ENCODE measurements at regions not wholly inside any gene's neighbourhood (a gene's known extent, or its start where the extent isn't known, plus 50 kb on each side); places are given as distances from the start of the nearest gene placed in this dataset.
"Not testable (repeated sequence)": the region's sequence is repeated elsewhere in the genome, so short reads cannot be mapped to it uniquely, and the experiment has no call there.

- no peak for DNase-seq
- CTCF ChIA-PET: no interaction called here
- H3K36me3 ChIP-seq (ENCODE audit: control insufficient read depth in 4 of 4, insufficient read depth in 4 of 4, low read length in 3 of 4): no peaks in the 10 kb centered on the region
Measured at GRCh38 chr14:55914771-55915170, 203.4 kb upstream of the PELI2 start.

DNA sequence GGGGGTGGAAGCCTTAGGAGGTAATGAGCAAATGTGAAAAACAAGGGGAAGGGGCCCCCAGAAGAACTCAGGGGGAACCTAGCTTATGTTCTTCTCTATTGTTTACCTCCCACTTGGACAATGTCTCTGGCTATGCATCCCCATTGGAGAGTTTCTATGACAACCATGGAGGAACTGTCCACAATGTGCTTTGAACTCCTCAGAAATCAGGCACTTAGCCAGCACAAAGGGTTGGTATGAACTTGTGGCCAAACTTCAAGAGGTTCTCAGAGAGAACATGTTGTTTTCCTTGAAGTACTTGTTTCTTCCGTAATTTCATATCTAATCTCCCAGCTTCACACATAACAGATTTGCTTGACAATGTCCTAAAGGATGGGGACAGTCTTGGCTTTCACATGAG is 202.8 kb upstream of the PELI2 start:
- ChIA-PET POLR2A (no interaction called here), CTCF (no interaction called here)
- WGBS (ENCODE audit: insufficient coverage): 67% methylated on average over 1 of the region's 1 CpG
- Histone ChIP-seq H3K36me3 (ENCODE audit: control insufficient read depth in 4 of 4, insufficient read depth in 4 of 4, low read length in 3 of 4) (no peaks in the 10 kb centered on the region), H3K27me3 (replicated peaks in 2 of 5; ENCODE audit: control insufficient read depth in 4 of 5, insufficient read depth in 5 of 5, low read length in 4 of 5) (peaks cover 0 to 2% (median 0%) of the 10 kb centered on the region in 5 experiments), H3K27ac (ENCODE audit: insufficient read depth in 1 of 2, low read depth in 1 of 2, low read length in 2 of 2, poor library complexity in 1 of 2, severe bottlenecking in 2 of 2) (no peak overlapping the region), H3K4me3 (ENCODE audit: control insufficient read depth in 1 of 7, extremely low read depth in 1 of 7, insufficient read depth in 4 of 7, low read depth in 2 of 7, low read length in 6 of 7) (no peak overlapping the region), H3K9me3 (ENCODE audit: control extremely low read depth in 1 of 5, control insufficient read depth in 4 of 5, insufficient read depth in 2 of 5, low read depth in 1 of 5, low read length in 4 of 5) (peaks cover 0 to 2% (median 0%) of the 10 kb centered on the region in 5 experiments), H3K4me1 (ENCODE audit: control extremely low read depth in 1 of 4, control insufficient read depth in 4 of 4, insufficient read depth in 4 of 4, low read length in 3 of 4) (no peaks in the 10 kb centered on the region)
- DNase-seq: no peak

More at GRCh38 chr14:55914771-55915170, 203.4 kb upstream of the PELI2 start:
- Histone ChIP-seq H3K27me3 (replicated peaks in 2 of 5; ENCODE audit: control insufficient read depth in 4 of 5, insufficient read depth in 5 of 5, low read length in 4 of 5) (peaks cover 0 to 2% (median 0%) of the 10 kb centered on the region in 5 experiments), H3K4me1 (ENCODE audit: control extremely low read depth in 1 of 4, control insufficient read depth in 4 of 4, insufficient read depth in 4 of 4, low read length in 3 of 4) (no peaks in the 10 kb centered on the region), H3K9me3 (ENCODE audit: control extremely low read depth in 1 of 5, control insufficient read depth in 4 of 5, insufficient read depth in 2 of 5, low read depth in 1 of 5, low read length in 4 of 5) (peaks cover 0 to 2% (median 0%) of the 10 kb centered on the region in 5 experiments), H3K4me3 (ENCODE audit: control insufficient read depth in 1 of 7, extremely low read depth in 1 of 7, insufficient read depth in 4 of 7, low read depth in 2 of 7, low read length in 6 of 7) (no peak overlapping the region), H3K27ac (ENCODE audit: insufficient read depth in 1 of 2, low read depth in 1 of 2, low read length in 2 of 2, poor library complexity in 1 of 2, severe bottlenecking in 2 of 2) (no peak overlapping the region)
- POLR2A ChIA-PET: no interaction called here

- DNase-seq; POLR2A ChIA-PET; H3K4me1 ChIP-seq (ENCODE audit: control extremely low read depth in 1 of 4, control insufficient read depth in 4 of 4, insufficient read depth in 4 of 4, low read length in 3 of 4); H3K27ac ChIP-seq (ENCODE audit: insufficient read depth in 1 of 2, low read depth in 1 of 2, low read length in 2 of 2, poor library complexity in 1 of 2, severe bottlenecking in 2 of 2); H3K4me3 ChIP-seq (ENCODE audit: control insufficient read depth in 1 of 7, extremely low read depth in 1 of 7, insufficient read depth in 4 of 7, low read depth in 2 of 7, low read length in 6 of 7); H3K27me3 ChIP-seq (replicated peaks in 2 of 5; ENCODE audit: control insufficient read depth in 4 of 5, insufficient read depth in 5 of 5, low read length in 4 of 5); CTCF ChIA-PET; H3K9me3 ChIP-seq (ENCODE audit: control extremely low read depth in 1 of 5, control insufficient read depth in 4 of 5, insufficient read depth in 2 of 5, low read depth in 1 of 5, low read length in 4 of 5); H3K36me3 ChIP-seq (ENCODE audit: control insufficient read depth in 4 of 4, insufficient read depth in 4 of 4, low read length in 3 of 4): not testable (repeated sequence)
- 95% methylated on average over 4 of the region's 13 CpGs for WGBS (ENCODE audit: insufficient coverage)
Measured at GRCh38 chr14:55919800-55920199, 198.4 kb upstream of the PELI2 start.

DNA sequence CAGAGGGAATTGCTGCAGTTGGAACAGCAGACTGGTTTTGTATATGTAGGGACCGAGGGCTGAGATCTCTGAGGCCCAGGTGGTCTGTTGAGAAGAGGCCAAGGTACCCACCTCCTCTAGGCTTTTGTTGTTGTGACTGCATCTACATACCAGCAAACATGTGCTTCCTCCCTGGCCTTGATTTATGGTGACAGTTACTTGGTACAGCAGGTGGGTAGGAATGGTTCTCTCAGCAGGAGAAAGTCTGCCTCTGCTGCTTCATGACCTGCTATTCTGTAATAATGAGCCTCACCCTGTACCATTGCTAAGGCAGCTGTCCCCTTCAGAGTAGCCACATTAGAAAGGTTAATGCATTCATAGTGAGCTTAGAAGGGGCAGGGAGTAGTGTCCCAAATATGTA is 196.7 kb upstream of the PELI2 start:
- H3K27ac ChIP-seq (ENCODE audit: insufficient read depth in 1 of 2, low read depth in 1 of 2, low read length in 2 of 2, poor library complexity in 1 of 2, severe bottlenecking in 2 of 2): no peak overlapping the region
- no peak overlapping the region for H3K4me3 ChIP-seq (ENCODE audit: control insufficient read depth in 1 of 7, extremely low read depth in 1 of 7, insufficient read depth in 4 of 7, low read depth in 2 of 7, low read length in 6 of 7)
- ChIA-PET POLR2A (no interaction called here), CTCF (no interaction called here)
- no peaks in the 10 kb centered on the region for H3K27me3 ChIP-seq (replicated peaks in 2 of 5; ENCODE audit: control insufficient read depth in 4 of 5, insufficient read depth in 5 of 5, low read length in 4 of 5)
- H3K9me3 ChIP-seq (ENCODE audit: control extremely low read depth in 1 of 5, control insufficient read depth in 4 of 5, insufficient read depth in 2 of 5, low read depth in 1 of 5, low read length in 4 of 5): peaks cover 0 to 2% (median 0%) of the 10 kb centered on the region in 5 experiments
- peak; percentile 14 to 83 (median 66) for DNase-seq
- no peaks in the 10 kb centered on the region for H3K36me3 ChIP-seq (ENCODE audit: control insufficient read depth in 4 of 4, insufficient read depth in 4 of 4, low read length in 3 of 4)
- no CpG with 5 or more reads among the region's 1 CpG for WGBS (ENCODE audit: insufficient coverage)
- peaks cover 0 to 5% (median 0%) of the 10 kb centered on the region in 4 experiments for H3K4me1 ChIP-seq (ENCODE audit: control extremely low read depth in 1 of 4, control insufficient read depth in 4 of 4, insufficient read depth in 4 of 4, low read length in 3 of 4)

- Histone ChIP-seq H3K9me3 (ENCODE audit: control extremely low read depth in 1 of 5, control insufficient read depth in 4 of 5, insufficient read depth in 2 of 5, low read depth in 1 of 5, low read length in 4 of 5) (no peaks in the 10 kb centered on the region), H3K27me3 (replicated peaks in 2 of 5; ENCODE audit: control insufficient read depth in 4 of 5, insufficient read depth in 5 of 5, low read length in 4 of 5) (no peaks in the 10 kb centered on the region), H3K4me3 (ENCODE audit: control insufficient read depth in 1 of 7, extremely low read depth in 1 of 7, insufficient read depth in 4 of 7, low read depth in 2 of 7, low read length in 6 of 7) (no peak overlapping the region), H3K27ac (ENCODE audit: insufficient read depth in 1 of 2, low read depth in 1 of 2, low read length in 2 of 2, poor library complexity in 1 of 2, severe bottlenecking in 2 of 2) (no peak overlapping the region), H3K4me1 (ENCODE audit: control extremely low read depth in 1 of 4, control insufficient read depth in 4 of 4, insufficient read depth in 4 of 4, low read length in 3 of 4) (peaks cover 0 to 5% (median 0%) of the 10 kb centered on the region in 4 experiments), H3K36me3 (ENCODE audit: control insufficient read depth in 4 of 4, insufficient read depth in 4 of 4, low read length in 3 of 4) (no peaks in the 10 kb centered on the region)
- WGBS (ENCODE audit: insufficient coverage): 96% methylated on average over 4 of the region's 6 CpGs
- DNase-seq: no peak
- POLR2A ChIA-PET: no interaction called here
- CTCF ChIA-PET: no interaction called here
Measured at GRCh38 chr14:55926007-55926406, 192.2 kb upstream of the PELI2 start.

DNA sequence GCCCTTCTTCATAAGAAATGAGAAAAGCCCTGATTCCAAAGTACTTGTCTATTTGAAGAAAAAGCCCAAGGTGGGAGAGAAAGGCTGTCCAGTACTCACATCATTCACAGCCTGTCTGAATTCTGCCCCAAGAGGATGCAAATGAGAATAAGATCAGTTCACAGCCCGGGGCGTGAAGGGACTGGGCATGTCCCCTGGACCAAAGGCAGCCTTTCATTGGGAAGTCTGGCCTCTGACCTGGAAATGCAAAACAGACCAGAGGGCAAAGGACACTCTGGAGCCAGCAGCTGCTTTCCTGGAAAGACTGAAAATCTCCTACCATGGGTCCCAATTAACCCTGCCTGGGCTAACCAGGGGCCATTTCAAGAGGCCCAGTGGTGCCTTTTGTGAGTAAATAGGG is 191.2 kb upstream of the PELI2 start:
- no peak overlapping the region for H3K4me3 ChIP-seq (ENCODE audit: control insufficient read depth in 1 of 7, extremely low read depth in 1 of 7, insufficient read depth in 4 of 7, low read depth in 2 of 7, low read length in 6 of 7)
- ChIA-PET POLR2A (no interaction called here), CTCF (no interaction called here)
- no CpG with 5 or more reads among the region's 2 CpGs for WGBS (ENCODE audit: insufficient coverage)
- H3K9me3 ChIP-seq (ENCODE audit: control extremely low read depth in 1 of 5, control insufficient read depth in 4 of 5, insufficient read depth in 2 of 5, low read depth in 1 of 5, low read length in 4 of 5): peaks cover 0 to 4% (median 0%) of the 10 kb centered on the region in 5 experiments
- H3K27ac ChIP-seq (ENCODE audit: insufficient read depth in 1 of 2, low read depth in 1 of 2, low read length in 2 of 2, poor library complexity in 1 of 2, severe bottlenecking in 2 of 2): no peak overlapping the region
- no peaks in the 10 kb centered on the region for H3K36me3 ChIP-seq (ENCODE audit: control insufficient read depth in 4 of 4, insufficient read depth in 4 of 4, low read length in 3 of 4)
- no peaks in the 10 kb centered on the region for H3K4me1 ChIP-seq (ENCODE audit: control extremely low read depth in 1 of 4, control insufficient read depth in 4 of 4, insufficient read depth in 4 of 4, low read length in 3 of 4)
- DNase-seq: no peak
- H3K27me3 ChIP-seq (replicated peaks in 2 of 5; ENCODE audit: control insufficient read depth in 4 of 5, insufficient read depth in 5 of 5, low read length in 4 of 5): no peaks in the 10 kb centered on the region

- H3K27ac ChIP-seq (ENCODE audit: insufficient read depth in 1 of 2, low read depth in 1 of 2, low read length in 2 of 2, poor library complexity in 1 of 2, severe bottlenecking in 2 of 2): no peak overlapping the region
- no peaks in the 10 kb centered on the region for H3K4me1 ChIP-seq (ENCODE audit: control extremely low read depth in 1 of 4, control insufficient read depth in 4 of 4, insufficient read depth in 4 of 4, low read length in 3 of 4)
- H3K4me3 ChIP-seq (ENCODE audit: control insufficient read depth in 1 of 7, extremely low read depth in 1 of 7, insufficient read depth in 4 of 7, low read depth in 2 of 7, low read length in 6 of 7): no peak overlapping the region
- ChIA-PET CTCF (no interaction called here), POLR2A (no interaction called here)
- no peaks in the 10 kb centered on the region for H3K36me3 ChIP-seq (ENCODE audit: control insufficient read depth in 4 of 4, insufficient read depth in 4 of 4, low read length in 3 of 4)
- DNase-seq: no peak
- H3K27me3 ChIP-seq (replicated peaks in 2 of 5; ENCODE audit: control insufficient read depth in 4 of 5, insufficient read depth in 5 of 5, low read length in 4 of 5): no peaks in the 10 kb centered on the region
- peaks cover 0 to 4% (median 0%) of the 10 kb centered on the region in 5 experiments for H3K9me3 ChIP-seq (ENCODE audit: control extremely low read depth in 1 of 5, control insufficient read depth in 4 of 5, insufficient read depth in 2 of 5, low read depth in 1 of 5, low read length in 4 of 5)
- WGBS (ENCODE audit: insufficient coverage): 0% methylated on average over 1 of the region's 2 CpGs
Measured at GRCh38 chr14:55928276-55928675, 189.9 kb upstream of the PELI2 start.

Measured in common myeloid progenitor, CD34-positive (primary cell).